ENCODE measurements at regions not wholly inside any gene's neighbourhood (a gene's known extent, or its start where the extent isn't known, plus 50 kb on each side); places are given as distances from the start of the nearest gene placed in this dataset.
"Not testable (repeated sequence)": the region's sequence is repeated elsewhere in the genome, so short reads cannot be mapped to it uniquely, and the experiment has no call there.

DNA sequence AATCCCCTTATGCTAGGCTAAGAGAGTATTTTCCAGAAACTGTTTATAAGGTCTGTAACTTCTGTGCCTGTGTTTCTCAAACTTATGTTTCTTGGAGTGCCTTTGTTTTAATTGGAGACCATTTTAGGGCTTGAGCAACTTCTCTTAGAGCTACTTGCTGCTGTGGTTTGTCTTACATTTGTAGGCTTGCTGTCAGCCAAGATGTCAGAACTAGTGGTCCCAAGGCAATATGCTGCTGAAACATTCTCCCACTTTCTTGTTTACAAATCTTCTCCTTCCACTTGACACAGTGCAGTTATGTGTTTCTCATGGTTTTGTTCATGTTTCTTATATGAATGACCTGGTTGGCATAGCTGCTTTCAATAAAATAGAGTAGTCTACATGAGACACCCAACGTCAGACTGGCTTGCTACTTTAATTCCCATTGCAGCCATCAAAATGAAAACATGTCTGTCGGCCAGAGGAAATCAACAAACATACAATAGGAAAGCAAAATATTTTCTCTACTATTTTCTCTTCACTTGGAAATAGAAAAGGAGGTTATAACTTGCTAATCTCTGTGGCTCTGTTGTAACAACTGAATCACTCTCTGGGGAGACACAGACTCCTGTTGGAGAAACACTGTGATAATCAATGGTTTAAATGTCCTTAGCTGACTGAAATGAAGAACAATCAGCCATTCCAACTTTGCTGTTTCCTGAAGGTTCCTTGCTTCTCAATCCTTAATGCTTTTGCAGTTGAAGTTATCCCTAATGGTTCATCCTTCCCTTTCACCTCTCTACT, 426.4 kb downstream of the PDGFC start:
- DNase-seq (ENCODE audit: low read depth), result no peak

DNA sequence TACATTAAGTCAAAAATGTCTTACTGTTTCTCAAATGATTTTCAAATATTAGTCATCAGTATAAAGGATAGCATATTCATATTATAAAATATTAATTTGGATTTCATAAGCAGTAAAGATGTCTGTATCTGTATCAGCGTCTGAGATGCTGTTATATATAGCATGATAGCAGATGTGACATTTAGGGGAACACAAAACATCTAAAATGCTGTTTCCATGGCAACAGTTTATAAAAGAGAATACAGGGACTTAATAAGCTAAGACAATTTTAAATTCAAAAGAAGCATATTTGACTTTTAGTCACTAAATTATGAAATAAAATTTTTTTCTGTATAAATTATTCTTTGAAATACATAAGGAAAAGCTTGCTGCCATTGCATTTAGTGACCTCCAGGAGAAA, 432.2 kb downstream of the PDGFC start:
- DNase-seq (ENCODE audit: low read depth), result no peak

DNA sequence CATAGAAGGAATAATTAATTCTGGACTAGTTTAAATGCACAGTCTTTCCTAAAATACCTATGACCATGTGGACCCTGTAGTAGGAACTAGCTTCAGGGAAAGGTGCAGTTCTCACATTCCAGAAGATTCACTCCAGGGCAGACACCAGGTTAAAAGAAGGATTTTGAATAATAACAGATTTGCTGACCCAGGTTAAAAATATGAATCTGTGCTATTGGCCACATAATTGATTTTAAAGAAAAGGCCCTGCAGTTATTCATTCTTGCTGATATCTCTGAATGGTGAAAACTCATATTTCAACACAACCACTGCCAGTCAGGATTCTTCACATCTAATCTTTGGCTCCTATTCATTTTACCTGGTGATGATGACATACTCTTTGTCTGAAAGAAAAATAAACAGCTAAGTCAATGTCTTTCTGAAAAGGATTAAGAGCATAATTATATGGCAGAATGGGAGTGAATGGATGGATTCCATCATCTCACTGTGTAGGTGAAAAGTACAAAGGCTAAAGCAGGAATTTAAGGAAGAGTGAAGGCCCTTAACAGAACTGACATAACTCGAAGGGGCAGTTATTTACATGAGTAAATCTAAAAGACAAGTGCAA, 432.8 kb downstream of the PDGFC start:
- DNase-seq (ENCODE audit: low read depth), result no peak

DNA sequence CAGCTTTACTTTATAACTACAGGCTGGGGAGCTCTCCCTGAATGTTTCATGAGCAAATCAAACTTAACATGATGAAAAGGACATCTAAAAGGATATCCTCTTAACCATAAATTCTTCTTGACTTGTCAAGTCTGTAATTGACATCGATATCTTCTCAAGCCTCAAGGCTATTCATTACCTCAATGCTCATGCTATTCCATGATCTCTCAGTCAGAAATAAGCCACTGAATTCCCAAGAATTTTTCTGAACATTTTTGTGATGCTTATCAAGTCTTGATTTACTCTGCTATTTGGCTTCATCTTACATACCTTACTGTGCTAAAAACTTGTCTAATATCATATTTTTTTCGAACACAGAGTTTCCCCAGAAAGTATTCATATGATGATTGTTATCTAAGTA, 433.4 kb downstream of the PDGFC start:
- DNase-seq (ENCODE audit: low read depth), result no peak

DNA sequence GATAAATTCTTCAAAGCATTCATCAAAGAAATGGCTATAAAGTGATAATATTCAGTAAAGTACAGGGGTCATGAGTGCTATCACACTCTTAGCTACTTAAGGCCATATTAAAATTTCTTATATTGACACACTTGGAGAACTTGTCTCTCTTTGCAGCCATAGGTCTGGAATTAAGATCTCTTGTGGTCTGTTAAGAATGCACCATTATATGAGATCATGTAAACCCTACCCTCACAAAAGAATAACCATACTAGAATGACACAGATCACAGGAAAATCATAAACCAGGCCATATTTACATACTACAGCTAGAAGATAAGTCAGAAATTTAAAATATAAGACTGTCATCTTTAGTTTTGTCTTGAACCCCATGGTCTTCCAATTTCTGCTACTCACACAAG, 434.3 kb downstream of the PDGFC start:
- no peak for DNase-seq (ENCODE audit: low read depth)

DNA sequence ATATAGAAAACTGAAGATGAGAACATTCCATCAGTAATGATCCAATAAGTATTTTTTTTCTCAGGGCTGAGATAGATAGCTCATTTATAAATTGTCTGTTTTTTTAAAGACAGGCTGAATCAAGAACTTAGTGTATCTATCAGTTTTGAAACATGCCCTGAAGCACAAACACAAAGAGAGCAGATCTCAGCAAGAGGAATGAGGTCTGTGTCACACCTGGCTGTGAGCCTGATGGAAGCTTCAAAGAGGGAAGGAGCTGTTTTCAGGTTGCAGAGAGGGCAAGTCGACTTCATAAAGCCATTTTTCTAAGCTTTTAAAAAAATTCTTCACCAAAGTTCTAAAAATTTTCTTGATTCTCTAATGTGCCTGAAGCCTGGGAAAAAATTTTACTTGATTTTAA, 434.9 kb downstream of the PDGFC start:
- DNase-seq (ENCODE audit: low read depth), result no peak

DNA sequence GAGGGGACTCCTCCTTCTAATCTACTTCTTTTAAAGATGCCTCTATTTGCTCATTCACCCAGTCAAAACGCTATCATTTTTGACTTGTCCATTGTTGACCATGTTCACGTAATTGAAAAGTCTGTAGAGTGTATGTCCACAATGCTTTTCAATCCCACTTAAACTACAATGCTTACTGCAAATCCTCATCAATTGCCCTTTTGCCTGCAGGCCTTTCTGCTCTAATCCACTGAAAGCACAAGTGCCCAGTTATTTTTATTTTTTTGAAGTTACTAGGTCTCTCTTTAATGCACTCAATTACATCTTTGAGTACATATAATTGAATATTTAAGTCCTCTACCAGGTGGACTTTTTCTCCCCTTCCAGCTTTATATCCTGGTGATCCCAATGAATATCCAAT, 437.4 kb downstream of the PDGFC start:
- DNase-seq (ENCODE audit: low read depth), result no peak

DNA sequence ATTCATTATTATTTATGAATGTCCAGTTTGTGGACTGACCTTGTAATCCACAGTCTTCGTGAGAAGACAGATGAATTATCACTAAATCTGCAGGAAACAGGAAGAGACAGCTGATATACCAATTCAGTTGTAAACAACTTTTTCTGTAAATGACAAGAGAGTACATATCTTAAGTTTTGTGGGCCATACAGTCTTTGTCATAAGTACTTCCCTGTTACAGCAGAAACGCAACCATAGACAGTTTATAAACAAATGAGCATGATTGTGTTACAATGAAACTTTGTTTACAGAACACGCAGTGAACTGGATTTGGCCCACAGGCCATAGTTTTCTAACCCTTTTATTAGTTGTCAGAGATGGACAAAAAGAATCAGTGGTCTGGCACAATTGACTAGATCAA, 443.4 kb downstream of the PDGFC start:
- DNase-seq (ENCODE audit: low read depth), result no peak

DNA sequence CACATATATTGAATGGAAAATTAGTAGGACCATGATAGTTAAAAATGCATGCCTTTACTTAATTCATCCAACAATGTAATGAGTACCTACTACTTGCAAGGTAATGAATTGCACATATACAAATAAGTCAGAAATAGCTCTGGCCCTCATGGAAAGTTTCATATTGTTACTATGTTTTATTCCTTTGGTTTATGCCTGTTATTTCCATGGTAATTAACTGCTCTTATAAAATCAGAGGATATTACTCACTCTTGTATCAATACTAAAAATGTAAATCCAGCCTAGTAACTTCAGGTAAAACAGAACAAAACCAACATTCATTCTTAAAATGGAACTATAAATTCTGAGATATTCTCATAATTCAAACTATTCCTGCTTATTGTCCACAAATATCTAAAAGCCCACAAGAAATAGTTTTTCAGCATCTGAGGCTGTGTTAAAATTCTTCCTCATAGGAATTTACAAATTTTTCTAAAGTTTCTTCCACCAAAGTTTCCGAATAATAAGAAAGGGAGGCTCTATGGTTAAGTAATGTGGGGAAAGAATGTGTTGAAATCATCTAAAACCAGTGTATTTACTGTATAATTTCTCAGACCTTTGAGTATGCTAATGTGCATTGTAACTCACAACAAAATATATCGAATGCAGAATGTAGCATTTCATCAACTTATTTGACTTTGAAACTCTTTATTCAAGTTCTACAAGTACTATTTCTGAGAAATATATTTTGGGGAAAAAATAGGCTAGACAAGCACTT, 444.2 kb downstream of the PDGFC start:
- DNase-seq (ENCODE audit: low read depth), result no peak

DNA sequence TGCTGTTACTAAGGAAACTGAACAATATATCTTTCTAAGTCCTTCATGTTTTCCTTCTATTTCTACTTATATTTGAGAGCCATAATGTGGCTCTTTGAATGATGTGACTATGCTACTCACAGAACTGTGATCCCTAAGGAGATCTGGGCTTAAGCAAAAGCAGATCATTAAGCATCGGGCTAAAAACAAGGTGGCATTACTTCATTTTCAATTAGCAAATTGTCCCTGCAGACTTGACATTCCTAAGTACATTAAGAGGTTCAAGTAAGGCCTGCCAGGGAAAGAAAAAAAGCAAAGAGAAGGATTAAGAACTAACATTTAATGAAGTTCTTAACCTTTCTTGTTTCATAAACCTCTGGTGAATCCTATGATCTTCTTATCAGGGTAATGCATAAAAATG, 447.6 kb downstream of the PDGFC start:
- DNase-seq (ENCODE audit: low read depth), result no peak

DNA sequence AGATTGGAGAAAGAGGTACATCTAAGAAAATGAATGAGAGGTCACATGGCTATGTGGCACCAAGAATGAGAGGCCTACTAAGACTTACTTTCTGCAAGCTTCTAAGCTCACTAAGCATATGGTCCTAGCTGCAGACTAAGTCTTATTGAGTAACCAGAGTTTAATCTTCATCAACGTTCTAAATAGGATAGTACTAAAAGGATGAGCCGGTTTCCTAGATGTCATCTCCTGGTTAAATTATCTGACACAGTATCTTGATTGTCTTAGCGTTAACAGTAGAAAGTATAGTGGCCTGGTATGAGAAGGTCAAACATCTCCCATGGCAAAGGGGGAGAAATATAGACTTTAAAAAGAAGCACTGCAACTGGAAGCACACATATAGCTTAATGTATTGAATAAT, 448.1 kb downstream of the PDGFC start:
- DNase-seq (ENCODE audit: low read depth), result no peak

DNA sequence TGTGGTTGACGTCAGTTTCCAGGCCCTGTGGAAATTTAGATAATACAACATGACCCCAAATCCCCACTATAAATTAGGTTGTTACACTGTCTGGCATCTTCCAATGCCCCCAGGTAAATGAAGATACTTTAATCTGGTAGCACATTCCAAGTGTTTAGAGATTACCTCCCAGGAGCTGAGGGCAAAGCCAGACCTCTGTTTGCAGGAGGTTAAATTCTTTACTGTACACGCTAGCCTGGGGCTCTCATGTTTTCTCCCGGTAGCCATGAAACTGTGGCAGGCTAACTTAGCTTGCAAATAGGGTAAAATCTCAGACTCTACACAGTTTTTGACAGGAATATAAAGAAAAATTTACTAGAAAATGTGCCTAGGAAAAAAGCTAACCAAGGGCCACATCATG, 450.0 kb downstream of the PDGFC start:
- DNase-seq (ENCODE audit: low read depth), result no peak

DNA sequence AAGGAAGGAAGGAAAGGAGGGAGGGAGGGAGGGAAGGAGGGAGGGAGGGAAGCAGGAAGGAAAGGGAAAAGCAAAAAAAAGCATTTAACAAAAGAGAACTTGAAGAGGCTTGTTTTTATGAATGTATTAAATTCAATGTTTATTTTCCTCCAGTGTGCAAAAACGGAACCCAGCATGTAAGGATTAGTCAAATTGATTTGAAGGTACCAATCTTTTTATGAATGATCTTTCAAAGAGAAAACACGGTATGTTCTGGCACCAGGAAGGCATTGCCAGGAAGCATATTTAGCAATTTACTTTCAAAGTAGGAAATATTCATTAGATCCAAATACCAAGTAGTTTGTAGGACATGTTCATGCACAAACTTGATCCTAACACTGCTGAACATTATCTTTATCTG, 453.6 kb downstream of the PDGFC start:
- DNase-seq (ENCODE audit: low read depth), result no peak

DNA sequence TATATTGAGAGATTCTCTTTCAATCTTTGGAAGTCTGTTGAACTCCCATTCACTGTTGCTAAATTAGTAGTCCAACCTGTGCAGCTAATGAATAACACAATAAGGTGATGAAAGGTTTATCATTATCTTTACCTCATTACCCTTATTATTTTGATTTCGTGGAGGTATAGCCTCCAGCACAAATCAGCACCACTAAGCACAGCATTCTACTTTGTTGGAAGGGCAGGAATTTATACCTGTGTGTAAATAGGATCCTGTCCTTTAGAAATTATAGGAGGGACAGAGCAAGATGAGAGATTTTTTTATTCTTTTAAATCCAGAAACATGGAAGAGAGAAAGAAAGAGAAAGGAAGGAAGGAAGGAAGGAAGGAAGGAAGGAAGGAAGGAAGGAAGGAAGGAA, 454.1 kb downstream of the PDGFC start:
- DNase-seq (ENCODE audit: low read depth), result no peak

DNA sequence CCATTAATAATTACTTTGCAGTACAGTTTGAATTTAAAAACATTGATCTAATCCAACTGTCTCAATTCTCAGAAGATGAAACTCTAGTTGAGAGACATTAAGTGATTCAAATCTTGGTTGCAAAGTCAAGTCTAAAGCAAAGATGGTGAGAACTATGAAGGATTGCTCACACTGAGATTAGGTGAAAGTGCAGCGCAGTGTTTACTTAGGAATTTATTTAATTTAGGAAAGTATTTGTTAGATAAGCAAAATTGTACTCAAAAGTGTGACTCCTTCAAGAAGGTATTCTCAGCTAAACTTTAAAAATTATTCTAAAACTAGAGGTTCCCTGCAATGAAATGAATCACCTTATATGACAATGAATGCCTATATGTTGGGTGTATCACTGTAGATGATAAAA, 454.9 kb downstream of the PDGFC start:
- DNase-seq (ENCODE audit: low read depth), result no peak

DNA sequence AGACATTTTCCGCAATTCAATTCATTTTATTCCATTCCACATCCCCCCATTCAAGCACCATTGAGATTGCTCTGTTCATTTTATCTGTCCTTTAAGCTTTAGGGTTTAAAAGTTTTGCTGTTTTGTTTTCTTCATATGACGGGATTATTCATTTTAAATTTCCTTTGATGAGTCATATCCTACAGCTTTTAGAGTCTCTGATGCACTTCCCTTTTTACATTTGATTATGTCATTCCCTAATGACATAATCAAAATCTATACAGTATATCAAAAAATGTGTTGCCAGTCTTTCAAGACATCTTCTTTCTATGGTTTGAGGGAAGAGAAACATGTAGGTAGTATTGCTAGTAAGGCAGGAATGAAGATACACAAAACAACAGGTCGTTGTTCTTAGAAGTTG, 456.3 kb downstream of the PDGFC start:
- no peak for DNase-seq (ENCODE audit: low read depth)

DNA sequence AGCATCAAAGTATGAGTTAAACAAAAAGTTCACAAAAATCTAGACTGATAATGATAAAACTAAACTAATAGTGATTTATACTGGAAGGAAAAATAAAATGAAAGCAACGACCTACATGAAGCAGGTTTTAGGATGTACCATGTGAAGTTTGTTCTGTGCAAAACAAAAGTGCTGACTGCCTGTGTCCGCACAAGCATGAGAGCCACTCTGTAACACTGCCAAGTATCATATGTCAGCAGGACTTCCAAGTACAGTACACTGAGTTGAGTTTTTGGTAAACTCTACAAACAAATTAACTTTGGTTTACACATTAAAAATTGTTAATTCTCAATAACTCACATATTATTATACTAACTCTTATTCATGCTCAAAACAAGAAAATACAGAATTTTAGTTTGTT, 459.0 kb downstream of the PDGFC start:
- no peak for DNase-seq (ENCODE audit: low read depth)

DNA sequence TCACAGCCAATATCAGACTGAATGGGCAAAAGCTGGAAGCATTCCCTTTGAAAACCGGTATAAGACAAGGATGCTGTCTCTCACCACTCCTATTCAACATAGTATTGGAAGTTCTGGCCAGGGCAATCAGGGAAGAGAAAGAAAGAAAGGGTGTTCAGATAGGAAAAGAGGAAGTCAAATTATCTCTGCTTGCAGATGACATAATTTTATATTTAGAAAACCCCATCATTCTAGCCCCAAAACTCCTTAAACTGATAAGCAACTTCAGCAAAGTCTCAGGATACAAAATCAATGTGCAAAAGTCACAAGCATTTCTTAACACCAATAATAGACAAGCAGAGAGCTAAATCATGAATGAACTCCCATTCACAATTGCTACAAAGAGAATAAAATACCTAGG, 461.7 kb downstream of the PDGFC start:
- DNase-seq (ENCODE audit: low read depth), result not testable (repeated sequence)

DNA sequence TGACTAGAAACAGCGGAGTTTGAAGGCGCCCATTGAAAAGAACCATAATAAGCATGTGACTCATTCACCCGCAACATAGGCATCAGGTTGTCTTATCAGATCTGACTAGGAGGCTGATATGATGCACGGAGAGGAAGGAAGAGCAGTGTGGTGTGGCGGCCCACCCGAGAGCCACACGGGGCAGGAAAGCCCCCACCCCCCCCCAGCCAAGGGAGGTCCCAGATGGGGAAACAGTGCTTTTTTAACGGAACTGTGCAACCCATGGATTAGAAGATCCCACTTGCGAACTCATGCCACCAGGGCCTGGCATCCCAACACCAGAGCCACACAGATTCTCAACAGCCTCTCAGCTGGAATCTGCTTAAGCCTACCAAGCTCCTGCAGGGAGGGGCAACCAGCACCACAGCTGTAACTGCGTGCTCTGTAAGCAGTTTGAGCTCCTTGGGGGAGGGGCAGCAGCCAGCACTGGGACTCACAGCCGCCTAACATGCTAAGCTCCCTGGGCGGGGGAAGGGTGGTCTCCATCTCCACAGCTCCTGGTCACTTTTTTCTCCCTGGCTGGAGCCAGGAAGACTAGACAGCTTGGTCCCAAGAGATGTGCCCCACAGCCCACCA, 466.2 kb downstream of the PDGFC start:
- DNase-seq (ENCODE audit: low read depth), result peak; percentile 42

DNA sequence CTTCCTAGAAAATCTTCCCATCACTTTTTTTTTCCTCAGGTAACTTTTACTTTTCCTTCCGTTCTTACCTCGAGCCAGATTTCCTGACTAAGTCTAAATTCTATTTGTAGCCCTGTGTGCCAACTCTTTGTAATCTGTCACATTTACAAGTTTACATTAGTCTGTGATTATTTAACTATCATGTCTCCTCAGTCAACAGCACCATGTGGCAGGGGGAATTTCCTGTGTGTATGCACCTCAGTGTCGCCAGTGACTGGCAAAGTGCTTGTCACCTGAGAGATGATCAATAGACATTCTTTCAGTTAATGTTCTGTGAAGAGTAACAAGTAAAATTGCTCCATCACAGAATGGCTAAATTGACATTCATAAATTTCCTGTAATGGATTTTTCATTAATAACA, 468.5 kb downstream of the PDGFC start:
- DNase-seq (ENCODE audit: low read depth), result no peak

DNA sequence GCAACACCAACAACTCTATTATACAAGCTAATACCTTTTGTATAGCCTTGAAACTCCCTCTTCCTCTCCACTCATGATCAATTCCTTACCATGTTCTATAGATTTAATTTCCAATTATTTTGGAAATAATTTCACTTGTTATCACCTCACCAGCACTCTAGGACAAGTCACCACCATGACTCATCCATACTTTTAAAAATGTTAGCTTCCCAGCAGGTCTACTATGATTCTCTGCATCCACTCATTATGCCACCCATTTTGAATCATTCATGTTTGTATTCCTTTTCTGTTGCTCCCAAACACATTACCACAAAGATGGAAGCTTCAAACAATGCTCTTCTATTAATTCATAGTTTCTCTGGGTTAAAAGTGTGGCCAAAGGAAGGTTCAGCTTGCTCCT, 469.6 kb downstream of the PDGFC start:
- no peak for DNase-seq (ENCODE audit: low read depth)

DNA sequence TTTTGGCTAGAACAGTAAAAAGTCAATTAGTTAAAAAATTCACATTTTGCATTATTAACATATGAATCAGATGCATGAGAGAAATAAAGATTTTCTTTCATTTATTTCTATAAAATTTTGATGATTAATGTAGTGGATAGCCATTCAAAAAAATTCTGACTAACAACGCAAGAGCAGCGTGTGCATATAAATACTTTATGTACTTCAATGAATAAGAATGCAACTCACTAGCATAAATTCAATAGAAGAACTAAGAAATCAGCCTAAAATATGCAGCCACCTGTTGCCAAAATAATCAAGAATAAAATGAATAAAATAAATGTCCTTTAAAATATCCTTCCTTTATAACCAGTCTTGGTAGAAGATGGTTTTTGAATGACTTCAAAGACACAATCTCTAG, 471.9 kb downstream of the PDGFC start:
- DNase-seq (ENCODE audit: low read depth), result no peak

DNA sequence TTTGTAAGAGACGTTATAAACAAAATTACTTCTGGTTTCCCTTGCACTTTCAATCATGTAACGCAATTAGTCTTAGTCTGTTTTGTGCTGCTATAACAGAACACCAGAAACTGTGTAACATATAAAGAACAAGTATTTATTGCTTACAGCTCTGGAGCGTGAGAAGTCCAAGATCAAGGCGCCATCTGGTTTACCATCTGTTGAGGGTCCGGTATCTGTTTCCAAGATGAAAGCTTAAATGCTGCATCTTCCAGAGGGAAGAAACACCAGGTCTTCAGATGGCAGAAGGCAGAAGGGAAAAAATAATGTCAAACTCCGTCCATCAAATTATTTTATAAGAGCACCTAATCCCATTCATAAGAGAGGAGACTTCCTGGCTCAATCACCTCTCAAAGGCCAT, 474.1 kb downstream of the PDGFC start:
- DNase-seq (ENCODE audit: low read depth), result no peak
